NCI-H2227 (cell line): ENCODE measurements at regions not wholly inside any gene's neighbourhood (a gene's known extent, or its start where the extent isn't known, plus 50 kb on each side); places are given as distances from the start of the nearest gene placed in this dataset.
A peak's percentile ranks its signal among the peaks of the same experiment; 100 is the strongest.
"Not testable (repeated sequence)": the region's sequence is repeated elsewhere in the genome, so short reads cannot be mapped to it uniquely, and the experiment has no call there.

Source experiments
- DNase-seq: peaks from one replicate; lab custom pipeline; 2025; ENCODE audit not compliant: unreplicated experiment; lab: John Stamatoyannopoulos, UW

DNA sequence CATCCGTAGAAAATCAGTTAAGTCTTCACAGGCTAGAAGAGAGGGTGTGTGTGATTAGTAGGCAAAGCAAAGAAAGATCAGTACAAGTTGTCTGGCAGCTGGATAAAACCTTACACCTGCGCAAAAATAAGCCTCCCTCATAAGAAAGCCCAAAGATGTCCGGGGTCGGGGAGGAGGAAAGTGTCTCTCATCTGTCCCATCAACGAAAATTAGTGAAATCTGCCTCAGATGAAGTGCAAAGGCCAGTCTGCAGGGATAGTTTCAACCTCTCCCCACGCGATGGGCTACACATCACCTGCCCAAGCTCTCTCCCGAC is 333.9 kb downstream of the SRGAP2C start:
- no peak for DNase-seq

GRCh38 chr1:121519042-121519755 is 334.4 kb downstream of the SRGAP2C start:
- peak; percentile 88 for DNase-seq

DNA sequence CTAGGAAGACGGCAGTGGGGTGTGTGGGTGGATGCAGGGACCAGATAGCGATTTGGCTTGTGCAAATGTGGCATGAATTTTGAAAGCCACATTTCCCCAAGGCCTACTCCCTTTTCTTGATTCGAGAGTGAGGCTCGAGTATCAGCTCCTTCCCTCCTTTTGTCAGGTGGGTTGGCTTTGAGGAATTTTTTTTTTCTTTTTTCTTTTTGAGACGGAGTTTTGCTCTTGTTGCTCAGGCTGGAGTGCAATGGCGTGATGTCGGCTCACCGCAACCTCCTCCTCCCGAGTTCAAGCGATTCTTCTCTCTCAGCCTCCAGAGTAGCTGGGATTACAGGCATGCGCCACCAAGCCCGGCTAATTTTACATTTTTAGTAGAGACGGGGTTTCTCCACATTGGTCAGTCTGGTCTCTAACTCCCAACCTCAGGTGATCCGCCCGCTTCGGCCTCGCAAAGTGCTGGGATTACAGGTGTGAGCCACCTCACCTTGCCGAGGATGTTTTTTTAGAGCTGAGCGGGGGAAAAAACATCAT is 335.0 kb downstream of the SRGAP2C start:
- DNase-seq, result not testable (repeated sequence)

- DNase-seq, result no peak
Measured at GRCh38 chr1:121522061-121522759, 337.4 kb downstream of the SRGAP2C start.

DNA sequence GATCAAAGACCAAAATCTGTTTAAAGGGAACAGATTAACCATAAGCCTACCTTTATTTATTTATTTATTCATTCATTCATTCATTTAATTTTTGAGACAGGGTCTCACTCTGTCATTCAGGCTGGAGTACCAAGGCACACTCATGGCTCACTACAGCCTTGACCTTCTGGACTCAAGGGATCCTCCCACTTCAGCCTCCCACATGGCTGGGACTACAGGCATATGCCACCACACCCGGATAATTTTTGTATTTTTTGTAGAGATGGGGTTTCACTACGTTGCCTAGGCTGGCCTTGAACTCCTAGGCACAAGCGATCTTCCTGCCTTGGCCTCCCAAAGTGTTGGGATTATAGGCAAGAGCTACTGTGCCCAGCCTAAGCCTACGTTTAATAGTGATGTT is 338.3 kb downstream of the SRGAP2C start:
- DNase-seq, result not testable (repeated sequence)

DNA sequence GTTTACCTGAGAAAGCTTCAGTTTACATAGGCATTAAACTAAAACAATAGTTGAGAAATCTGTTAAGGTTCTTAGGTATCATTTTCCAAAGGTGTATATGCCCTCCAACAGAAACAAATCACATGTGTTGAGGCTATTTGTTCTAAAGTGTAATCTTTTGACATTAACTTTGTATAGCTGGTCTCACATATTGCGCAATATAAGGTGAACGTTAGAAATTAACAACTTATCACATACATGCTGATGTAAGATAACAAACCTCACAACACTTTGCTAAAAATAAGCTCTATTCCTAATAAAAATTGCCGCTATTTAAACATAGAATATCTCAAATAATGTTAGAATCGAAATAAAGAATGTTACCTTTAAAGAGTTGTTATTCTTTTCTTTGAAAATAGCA is 340.6 kb downstream of the SRGAP2C start:
- no peak for DNase-seq

- DNase-seq, result not testable (repeated sequence)
Measured at GRCh38 chr1:121528958-121529357, 344.2 kb downstream of the SRGAP2C start.

GRCh38 chr1:121530026-121530425 is 345.3 kb downstream of the SRGAP2C start:
- DNase-seq, result not testable (repeated sequence)

DNA sequence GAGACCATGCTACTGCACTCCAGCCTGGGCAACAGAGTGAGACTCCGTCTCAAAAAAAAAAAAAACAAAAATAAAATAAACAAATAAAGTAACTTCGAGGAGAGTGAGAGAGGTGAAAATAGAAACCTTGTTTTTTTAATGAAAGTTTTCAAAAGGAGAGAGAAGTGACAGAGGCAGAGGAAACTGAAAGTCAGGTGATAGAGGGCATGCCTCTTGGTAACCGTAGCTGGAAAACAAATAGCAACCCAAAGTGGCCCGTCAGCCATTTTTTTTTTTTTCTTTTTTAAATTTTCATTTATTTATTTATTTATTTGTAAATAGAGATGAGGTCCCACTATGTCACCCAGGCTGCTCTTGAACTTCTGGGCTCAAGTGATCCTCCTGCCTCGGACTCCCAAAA is 347.0 kb downstream of the SRGAP2C start:
- not testable (repeated sequence) for DNase-seq

GRCh38 chr1:121538148-121538547 is 353.4 kb downstream of the SRGAP2C start:
- peak; percentile 50 for DNase-seq

GRCh38 chr1:121538943-121539575 is 354.3 kb downstream of the SRGAP2C start:
- DNase-seq, result no peak

DNA sequence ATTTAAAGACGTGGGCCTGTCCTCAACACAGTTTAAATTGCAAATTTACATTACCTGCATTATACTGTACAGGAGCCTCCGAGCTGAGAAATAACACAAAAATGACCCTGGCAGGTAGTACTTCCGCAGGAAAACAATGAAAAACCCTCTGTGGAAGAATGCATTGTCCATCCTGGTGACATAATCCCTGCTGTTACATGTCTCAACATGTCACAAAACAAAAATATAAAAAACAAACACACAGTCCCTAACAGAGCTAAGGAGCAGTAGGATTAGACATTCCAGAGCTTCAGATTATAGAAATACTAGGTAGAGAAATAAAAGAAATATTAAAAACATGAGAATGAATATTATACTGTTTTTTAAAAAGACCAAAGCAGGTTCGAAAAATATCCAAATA is 359.2 kb downstream of the SRGAP2C start:
- DNase-seq, result not testable (repeated sequence)

DNA sequence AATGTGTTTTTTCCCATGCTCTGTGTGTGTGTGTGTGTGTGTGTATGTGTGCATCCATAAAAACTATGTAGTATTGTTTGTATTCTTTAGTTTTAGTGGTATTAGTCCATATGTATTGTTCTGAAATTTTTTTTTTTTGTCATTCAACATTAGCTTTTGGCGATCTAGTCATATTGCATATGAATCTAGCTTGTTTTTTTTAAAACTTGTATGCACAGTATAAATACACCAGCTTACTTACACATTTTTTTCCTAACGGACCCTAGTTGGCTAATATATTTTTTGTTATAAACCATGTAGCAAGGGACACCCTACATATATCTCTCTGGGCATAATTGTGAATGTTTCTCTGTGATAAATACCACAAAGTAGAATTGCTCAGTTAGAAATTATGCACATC is 359.7 kb downstream of the SRGAP2C start:
- DNase-seq, result no peak

DNA sequence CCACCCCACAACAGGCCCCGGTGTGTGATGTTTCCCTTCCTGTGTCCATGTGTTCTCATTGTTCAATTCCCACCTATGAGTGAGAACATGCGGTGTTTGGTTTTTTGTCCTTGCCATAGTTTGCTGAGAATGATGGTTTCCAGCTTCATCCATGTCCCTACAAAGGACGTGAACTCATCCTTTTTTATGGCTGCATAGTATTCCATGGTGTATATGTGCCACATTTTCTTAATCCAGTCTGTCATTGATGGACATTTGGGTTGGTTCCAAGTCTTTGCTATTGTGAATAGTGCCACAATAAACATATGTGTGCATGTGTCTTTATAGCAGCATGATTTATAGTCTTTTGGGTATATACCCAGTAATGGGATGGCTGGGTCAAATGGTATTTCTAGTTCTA is 361.1 kb downstream of the SRGAP2C start:
- DNase-seq, result not testable (repeated sequence)

GRCh38 chr1:121546830-121547591 is 362.2 kb downstream of the SRGAP2C start:
- no peak for DNase-seq

DNA sequence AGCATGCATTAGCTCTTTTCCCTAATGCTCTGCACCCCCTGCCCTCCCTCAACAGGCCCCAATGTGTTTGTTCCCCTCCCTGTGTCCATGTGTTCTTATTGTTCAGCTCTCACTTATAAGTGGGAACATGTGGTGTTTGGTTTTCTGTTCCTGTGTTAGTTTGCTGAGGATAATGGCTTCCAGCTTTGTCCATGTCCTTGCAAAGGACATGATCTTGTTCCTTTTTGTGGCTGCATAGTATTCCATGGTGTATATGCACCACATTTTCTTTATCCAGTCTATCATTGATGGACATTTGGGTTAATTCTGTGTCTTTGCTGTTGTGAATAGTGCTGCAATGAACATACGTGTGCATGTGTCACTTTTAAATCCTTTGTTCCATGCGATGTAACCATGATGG is 363.0 kb downstream of the SRGAP2C start:
- DNase-seq, result not testable (repeated sequence)

DNA sequence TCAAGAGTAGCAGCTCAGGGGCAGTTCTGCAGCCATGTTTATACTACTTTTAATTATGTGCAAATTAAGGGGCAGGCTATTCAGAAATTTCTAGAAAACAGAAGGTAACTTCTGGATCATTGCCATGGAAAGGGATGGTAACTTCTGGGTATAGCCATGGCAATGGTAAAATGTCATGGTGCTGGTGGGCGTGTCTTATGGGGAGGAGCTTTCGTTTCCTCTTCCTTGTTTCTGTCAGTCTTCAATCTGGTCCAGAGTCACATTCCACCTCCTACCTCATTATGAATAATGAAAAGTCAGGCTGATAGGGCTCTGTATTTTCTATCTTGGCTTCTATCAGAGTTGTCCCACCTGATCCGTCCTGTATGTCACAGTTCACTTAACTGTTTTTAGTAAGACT is 366.0 kb downstream of the SRGAP2C start:
- DNase-seq, result not testable (repeated sequence)

DNA sequence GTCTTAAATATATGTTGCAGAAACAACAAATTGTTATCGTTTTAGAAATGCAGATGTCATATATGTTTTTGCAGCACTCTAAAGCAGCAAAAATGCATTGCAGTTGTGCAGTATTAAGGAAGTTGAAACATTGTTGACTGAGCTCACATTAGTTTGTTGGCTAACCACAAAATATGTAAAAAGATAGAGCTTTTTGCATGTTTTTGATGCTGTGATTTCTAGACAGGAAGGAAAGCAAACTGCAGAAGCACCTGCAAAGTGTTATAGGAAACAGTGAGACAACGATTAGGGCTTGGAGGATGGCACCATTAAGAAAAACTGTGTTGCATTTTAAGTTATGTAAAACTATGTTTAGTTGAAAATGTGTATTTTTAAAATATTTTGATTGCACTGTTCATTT is 366.7 kb downstream of the SRGAP2C start:
- DNase-seq, result not testable (repeated sequence)

GRCh38 chr1:121556560-121556959 is 371.8 kb downstream of the SRGAP2C start:
- DNase-seq, result not testable (repeated sequence)

DNA sequence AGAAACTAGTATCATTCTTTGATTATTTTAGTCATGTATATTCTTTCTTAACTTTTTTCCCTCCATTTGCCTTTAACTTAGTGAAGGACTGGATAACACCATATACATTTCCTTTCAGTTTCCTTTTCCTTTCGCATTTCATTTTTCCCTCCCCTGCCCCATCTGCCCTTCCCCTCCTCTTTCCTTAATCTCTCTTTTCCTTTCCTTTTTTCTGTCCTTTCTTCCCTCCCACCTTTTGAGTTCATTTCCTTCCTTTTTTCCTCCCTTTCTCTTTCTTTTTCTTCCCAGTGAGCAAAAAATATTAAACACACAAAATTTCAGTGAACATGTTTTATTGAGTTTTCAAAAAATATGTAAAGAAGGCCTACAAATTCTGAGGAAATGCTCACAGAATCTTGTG is 373.3 kb downstream of the SRGAP2C start:
- not testable (repeated sequence) for DNase-seq

- DNase-seq, result no peak
Measured at GRCh38 chr1:121558514-121558913, 373.7 kb downstream of the SRGAP2C start.
